HG03442 (cell line): ENCODE measurements at regions not wholly inside any gene's neighbourhood (a gene's known extent, or its start where the extent isn't known, plus 50 kb on each side); places are given as distances from the start of the nearest gene placed in this dataset.
"Not testable (repeated sequence)": the region's sequence is repeated elsewhere in the genome, so short reads cannot be mapped to it uniquely, and the experiment has no call there.

Experiments used
- ATAC-seq: cut with Tn5 transposase; IDR thresholded peaks from one replicate; pipeline ENCODE4 v1.9.1; 2021; ENCODE audit warnings: mild to moderate bottlenecking, moderate library complexity; ENCODE audit not compliant: unreplicated experiment

DNA sequence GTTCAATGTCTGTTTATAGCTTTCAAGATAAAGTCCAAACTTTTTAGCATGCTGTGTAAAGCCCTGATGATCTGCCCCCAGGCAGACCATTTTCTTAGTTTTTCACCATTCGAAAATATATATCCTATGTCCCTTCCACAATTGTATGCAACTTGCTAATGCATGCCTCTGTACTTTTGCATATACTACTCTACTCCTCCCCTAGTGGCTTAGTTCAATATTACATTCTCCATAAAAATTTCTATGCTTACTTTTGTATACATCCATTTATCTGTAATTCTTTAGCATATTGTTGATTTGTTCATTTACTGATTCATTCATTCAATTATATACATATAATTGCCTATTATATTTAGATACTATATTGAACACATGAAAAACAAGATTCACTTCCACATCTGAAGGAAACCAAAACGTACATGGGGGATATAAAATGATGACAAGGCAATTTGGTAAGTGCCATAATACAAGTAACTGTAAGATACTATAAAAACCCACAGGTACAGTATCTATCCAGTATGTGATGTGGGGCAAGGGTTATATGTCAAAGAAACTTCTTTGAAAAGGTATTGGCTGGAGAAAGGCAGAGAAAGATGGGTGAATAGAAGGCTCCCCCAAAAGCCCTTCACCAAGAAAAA, 902.5 kb downstream of the FAM133A start:
- no peak for ATAC-seq

DNA sequence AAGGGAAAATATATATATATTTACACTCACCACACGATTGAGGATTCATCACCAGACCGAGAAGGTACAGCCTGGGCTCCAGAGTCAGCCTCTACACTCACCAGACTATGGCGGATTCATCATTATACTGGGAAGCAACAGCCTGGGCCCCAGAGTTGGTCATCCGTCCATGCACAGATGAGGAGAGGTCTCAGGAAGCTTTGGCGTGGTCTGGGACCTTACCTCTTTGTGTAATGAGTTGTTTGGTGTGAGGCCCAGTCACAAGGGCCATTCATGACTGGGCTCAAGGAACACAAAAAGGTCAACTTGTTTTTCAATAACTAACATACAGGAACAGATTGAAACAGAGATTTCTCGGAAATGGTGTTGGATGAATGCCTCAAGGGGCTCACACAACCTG, 926.1 kb downstream of the FAM133A start:
- no peak for ATAC-seq

DNA sequence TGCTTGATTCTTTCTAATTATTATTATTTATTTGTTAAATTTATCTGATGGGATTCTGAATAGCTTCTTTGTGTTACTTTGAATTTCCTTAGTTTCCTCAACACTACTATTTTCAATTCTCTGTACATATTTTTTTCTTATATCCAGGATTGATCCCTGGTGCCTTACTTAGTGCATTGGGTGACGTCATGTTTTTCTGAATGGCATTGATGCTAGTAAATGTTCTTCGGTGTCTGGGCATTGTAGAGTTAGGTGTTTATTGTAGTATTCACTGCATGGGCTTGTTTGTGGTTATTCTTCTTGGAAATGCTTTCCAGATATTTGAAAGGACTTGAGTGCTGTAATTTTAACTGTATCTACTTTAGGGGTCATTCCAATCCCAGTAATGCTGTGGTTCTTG, 938.1 kb downstream of the FAM133A start:
- ATAC-seq = no peak

GRCh38 chrX:94633237-94633636, 959.2 kb downstream of the FAM133A start:
- ATAC-seq = no peak

DNA sequence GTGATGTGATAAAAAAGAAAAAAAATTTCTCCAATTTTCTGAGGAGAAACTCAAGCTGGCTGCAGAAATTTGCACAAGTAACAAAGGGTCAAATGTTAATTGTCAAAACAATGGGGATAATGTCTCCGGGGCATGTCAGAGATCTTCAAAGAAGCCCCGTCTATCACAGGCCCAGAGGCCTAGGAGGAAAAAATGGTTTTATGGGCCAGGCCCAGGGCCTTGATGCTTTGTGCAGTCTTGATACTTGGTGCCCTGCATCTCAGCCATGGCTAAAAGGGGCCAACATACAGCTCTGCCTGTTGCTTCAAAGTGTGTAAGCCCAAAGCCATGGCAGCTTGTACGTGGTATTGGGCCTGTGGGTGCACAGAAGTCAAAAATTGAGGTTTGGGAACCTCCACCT, 961.0 kb downstream of the FAM133A start:
- ATAC-seq = no peak

GRCh38 chrX:94645726-94646125, 971.7 kb downstream of the FAM133A start:
- no peak for ATAC-seq

GRCh38 chrX:94655180-94655579, 981.2 kb downstream of the FAM133A start:
- ATAC-seq = no peak

DNA sequence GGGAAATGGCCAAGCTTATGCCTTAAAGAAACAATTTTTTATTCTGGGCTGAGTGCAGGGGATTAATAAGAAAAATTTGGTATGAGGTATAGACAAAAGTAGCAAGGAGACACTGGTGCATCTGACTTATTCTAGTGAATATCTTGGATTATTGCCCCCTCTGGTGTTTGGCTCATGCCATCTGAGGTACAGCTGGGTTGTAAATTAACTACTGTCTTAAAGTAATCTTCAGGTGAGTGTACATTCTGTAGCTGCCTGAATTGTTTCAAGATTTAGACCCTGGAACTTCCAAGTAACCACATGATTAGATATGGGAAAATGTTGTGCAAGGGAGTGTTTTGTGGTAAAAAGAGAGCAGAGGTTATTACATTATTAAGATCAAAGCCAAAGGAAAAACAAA, 988.7 kb downstream of the FAM133A start:
- no peak for ATAC-seq

DNA sequence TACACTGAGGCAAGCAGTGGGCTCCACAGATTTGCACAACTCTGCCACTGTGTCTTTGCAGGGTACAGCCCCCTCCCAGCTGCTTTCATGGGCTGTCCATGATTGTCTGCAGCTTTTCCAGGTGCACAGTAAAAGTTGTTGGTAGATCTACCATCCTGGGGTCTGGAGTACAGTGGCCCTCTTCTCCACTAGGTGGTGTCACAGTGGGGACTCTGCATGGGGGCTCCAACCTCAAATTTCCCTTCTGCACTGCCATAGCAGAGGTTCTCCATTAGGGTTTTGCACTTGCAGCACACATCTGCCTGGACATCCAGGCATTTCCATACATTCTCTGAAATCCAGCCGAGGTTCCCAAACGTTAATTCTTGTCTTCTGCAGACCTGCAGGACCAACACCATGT, 1002.3 kb downstream of the FAM133A start:
- ATAC-seq = no peak

- ATAC-seq = no peak
Measured at GRCh38 chrX:94686071-94686470, 1012.1 kb downstream of the FAM133A start.

- no peak for ATAC-seq
Measured at GRCh38 chrX:94695910-94696309, 1021.9 kb downstream of the FAM133A start.

- ATAC-seq = not testable (repeated sequence)
Measured at GRCh38 chrX:94704348-94705256, 1030.6 kb downstream of the FAM133A start.

GRCh38 chrX:94721386-94721785, 1047.4 kb downstream of the FAM133A start:
- no peak for ATAC-seq

DNA sequence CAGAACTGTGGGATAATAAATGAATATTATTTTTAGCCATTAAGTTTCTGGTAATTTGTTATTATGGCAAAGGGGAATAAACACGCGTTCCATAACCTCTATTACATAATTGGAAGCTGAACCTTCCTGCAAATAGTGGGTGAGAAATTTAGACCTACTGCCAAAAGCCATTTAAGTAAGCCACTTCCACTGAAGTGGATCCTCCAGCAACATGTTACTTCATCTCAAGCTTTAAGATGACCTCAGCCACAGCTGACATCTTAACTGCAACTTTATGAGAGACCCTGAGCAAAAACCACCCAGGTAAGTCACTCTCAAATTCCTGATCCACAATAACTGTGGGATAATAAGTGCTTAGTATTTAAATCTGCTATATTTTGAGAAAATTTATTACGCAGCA, 1048.6 kb downstream of the FAM133A start:
- no peak for ATAC-seq

GRCh38 chrX:94742772-94743171, 1068.8 kb downstream of the FAM133A start:
- no peak for ATAC-seq

- no peak for ATAC-seq
Measured at GRCh38 chrX:94743478-94743877, 1069.5 kb downstream of the FAM133A start.

GRCh38 chrX:94744786-94745185, 1070.8 kb downstream of the FAM133A start:
- ATAC-seq = no peak

DNA sequence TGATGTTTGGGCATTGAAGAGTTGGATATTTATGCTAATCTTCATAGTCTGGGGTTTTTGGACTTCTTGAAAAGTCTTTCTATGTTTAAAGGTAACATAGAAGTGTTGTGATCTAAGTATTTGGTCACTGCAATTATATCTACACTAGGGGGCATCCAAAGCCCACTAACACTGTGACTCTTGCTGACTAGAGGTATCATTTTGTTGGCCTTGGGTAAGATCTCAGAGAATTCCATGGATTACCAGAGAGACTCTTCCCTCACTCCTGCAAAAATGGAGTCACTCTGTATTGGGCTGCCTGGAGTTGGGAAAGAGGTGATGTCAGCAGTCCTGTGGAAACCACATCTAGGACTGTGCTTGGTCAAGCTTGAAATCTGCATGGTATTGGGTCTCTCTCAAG, 1077.6 kb downstream of the FAM133A start:
- ATAC-seq = no peak

DNA sequence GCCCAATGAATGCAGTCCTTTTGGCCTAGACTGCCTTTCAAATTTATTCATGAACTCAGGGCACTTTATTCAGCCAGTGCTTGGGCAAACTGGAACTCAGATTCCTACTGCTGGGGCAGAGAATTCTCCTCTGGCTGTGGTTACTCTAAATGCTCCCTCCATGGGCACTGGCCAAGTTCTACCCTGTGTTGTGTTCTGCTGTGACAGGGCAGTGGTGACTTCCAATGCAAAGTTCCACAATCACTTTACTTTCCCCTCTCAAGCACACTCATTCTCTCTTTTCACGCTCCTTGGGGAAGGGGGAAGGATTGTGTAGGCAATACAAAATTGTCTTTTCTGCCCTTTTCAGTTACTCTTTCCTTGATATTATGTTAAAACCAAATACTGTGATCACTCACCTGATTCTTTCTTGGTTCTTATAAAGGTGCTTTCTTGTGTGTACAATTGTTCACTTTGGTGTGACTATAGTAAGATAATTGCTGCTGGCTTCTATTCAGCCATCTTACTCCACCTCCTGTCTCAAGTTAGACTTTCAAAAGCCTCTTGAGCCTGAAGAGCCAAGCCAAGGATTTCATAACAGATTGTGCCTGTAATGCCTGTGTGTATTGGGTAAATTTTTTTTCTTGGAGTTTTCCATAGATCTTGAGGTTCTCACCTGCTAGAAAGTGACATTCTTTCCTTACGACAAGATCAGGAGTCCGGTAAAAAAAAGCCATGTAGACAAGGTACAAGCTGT, 1078.6 kb downstream of the FAM133A start:
- ATAC-seq = no peak

DNA sequence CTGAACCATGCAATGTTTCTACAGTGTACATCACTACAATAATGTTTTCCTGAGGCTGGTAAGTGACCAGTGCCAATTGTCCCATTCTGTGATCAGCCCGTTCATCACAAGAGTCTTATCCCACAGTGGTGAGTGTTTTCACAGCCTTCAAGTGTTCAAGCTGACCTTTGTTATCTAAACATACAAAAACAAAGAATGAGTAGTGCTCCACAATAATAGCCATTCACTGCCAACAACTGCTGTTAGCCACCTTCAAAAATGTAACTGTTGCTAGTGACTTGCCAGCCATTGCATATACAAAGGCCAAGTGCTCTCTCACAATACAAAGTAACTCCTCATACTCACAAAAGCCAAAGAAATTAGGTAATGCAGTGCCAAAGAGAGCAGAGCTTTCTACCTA, 1084.1 kb downstream of the FAM133A start:
- no peak for ATAC-seq

GRCh38 chrX:94775640-94776039, 1101.6 kb downstream of the FAM133A start:
- ATAC-seq = no peak

- no peak for ATAC-seq
Measured at GRCh38 chrX:94813541-94813940, 1139.5 kb downstream of the FAM133A start.
